HG02885 (cell line): ENCODE measurements at regions not wholly inside any gene's neighbourhood (a gene's known extent, or its start where the extent isn't known, plus 50 kb on each side); places are given as distances from the start of the nearest gene placed in this dataset.

ENCODE experiments used
- ATAC-seq: cut with Tn5 transposase; IDR thresholded peaks from one replicate; pipeline ENCODE4 v1.9.1; 2021; ENCODE audit warnings: mild to moderate bottlenecking; ENCODE audit not compliant: unreplicated experiment, poor library complexity

- no peak for ATAC-seq
Measured at GRCh38 chr4:176897226-176897625, 104.5 kb upstream of the VEGFC start.

- no peak for ATAC-seq
Measured at GRCh38 chr4:176898791-176899190, 106.1 kb upstream of the VEGFC start.

- ATAC-seq = peak; percentile 96
Measured at GRCh38 chr4:176902710-176903323, 110.1 kb upstream of the VEGFC start.

- ATAC-seq = no peak
Measured at GRCh38 chr4:176906709-176907108, 114.0 kb upstream of the VEGFC start.

- ATAC-seq = no peak
Measured at GRCh38 chr4:176910646-176911045, 117.9 kb upstream of the VEGFC start.

- no peak for ATAC-seq
Measured at GRCh38 chr4:176919631-176920030, 126.9 kb upstream of the VEGFC start.

GRCh38 chr4:176920694-176921093 is 128.0 kb upstream of the VEGFC start:
- ATAC-seq = no peak

- no peak for ATAC-seq
Measured at GRCh38 chr4:176921256-176921655, 128.5 kb upstream of the VEGFC start.

- no peak for ATAC-seq
Measured at GRCh38 chr4:176924238-176924637, 131.5 kb upstream of the VEGFC start.

- ATAC-seq = no peak
Measured at GRCh38 chr4:176925962-176926361, 133.2 kb upstream of the VEGFC start.

GRCh38 chr4:176927117-176927516 is 134.4 kb upstream of the VEGFC start:
- no peak for ATAC-seq

GRCh38 chr4:176927664-176928063 is 134.9 kb upstream of the VEGFC start:
- no peak for ATAC-seq

GRCh38 chr4:176939445-176939844 is 146.7 kb upstream of the VEGFC start:
- ATAC-seq = no peak

- ATAC-seq = no peak
Measured at GRCh38 chr4:176945334-176945733, 152.6 kb upstream of the VEGFC start.

GRCh38 chr4:176949029-176949428 is 156.3 kb upstream of the VEGFC start:
- no peak for ATAC-seq

- ATAC-seq = no peak
Measured at GRCh38 chr4:176953021-176953420, 160.3 kb upstream of the VEGFC start.

GRCh38 chr4:176957353-176958118 is 164.8 kb upstream of the VEGFC start:
- ATAC-seq = no peak

- no peak for ATAC-seq
Measured at GRCh38 chr4:176959980-176960379, 167.3 kb upstream of the VEGFC start.

GRCh38 chr4:176963121-176963520 is 170.4 kb upstream of the VEGFC start:
- ATAC-seq = no peak

- peak; percentile 72 for ATAC-seq
Measured at GRCh38 chr4:176964116-176964691, 171.5 kb upstream of the VEGFC start.

- ATAC-seq = no peak
Measured at GRCh38 chr4:176967586-176967985, 174.9 kb upstream of the VEGFC start.

- no peak for ATAC-seq
Measured at GRCh38 chr4:176968094-176968493, 175.4 kb upstream of the VEGFC start.
